IPS-NIHi7 (cell line): ENCODE measurements at regions not wholly inside any gene's neighbourhood (a gene's known extent, or its start where the extent isn't known, plus 50 kb on each side); places are given as distances from the start of the nearest gene placed in this dataset.

Experiments
- DNase-seq: peaks from one replicate; pipeline ENCODE4 v3.0.0; 2012; ENCODE audit warnings: mixed read lengths; ENCODE audit errors: extremely low spot score

- DNase-seq, result no peak
Measured at GRCh38 chr4:171162478-171162877, 650.7 kb upstream of the GALNTL6 start.

DNA sequence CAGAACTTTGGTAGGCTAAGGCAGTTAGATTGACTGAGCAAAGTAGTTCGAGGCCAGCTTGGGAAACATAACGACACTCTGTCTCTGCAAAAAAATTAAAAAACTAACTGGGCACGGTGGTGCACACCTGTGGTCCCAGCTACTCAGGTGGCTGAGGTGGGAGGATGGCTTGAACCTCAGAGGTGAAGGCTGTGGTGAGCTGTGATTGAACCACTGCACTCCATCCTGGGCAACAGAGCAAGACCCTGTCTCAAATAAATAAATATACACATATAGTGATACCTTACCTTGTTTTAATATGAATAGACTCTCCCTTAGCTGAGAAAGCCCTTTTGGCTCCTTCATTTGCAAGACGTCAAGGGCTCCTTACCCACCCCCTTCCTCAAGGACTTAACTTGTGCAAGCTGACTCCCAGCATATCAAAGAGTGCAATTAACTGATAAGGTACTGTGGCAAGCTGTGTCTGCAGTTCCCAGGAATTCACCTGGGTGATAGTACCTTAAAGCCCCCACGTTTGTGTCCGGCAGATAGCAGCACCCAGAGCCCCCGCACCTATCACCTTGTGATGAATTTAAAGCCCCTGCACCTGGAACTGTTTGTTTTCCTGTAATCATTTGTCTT is 655.6 kb upstream of the GALNTL6 start:
- DNase-seq, result no peak

DNA sequence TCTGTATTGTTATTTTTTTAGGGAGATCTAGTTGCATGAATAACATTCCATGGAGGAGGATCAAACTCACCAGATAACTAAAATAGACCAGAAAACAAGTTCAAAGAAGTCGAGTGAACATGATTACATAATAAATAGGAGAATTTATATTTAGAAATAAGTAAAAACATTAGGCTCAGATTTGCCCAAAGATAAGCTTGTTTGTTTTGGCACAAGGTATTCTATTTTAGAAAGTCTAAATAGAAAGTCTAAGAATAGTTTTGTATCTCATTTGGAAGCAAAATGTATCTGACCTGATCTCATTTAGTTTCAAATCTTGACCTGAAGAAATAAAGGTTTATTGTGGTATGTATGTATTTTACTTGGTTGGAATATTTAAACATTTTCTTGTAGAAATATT is 670.6 kb upstream of the GALNTL6 start:
- no peak for DNase-seq

GRCh38 chr4:171142045-171142444 is 671.2 kb upstream of the GALNTL6 start:
- no peak for DNase-seq

DNA sequence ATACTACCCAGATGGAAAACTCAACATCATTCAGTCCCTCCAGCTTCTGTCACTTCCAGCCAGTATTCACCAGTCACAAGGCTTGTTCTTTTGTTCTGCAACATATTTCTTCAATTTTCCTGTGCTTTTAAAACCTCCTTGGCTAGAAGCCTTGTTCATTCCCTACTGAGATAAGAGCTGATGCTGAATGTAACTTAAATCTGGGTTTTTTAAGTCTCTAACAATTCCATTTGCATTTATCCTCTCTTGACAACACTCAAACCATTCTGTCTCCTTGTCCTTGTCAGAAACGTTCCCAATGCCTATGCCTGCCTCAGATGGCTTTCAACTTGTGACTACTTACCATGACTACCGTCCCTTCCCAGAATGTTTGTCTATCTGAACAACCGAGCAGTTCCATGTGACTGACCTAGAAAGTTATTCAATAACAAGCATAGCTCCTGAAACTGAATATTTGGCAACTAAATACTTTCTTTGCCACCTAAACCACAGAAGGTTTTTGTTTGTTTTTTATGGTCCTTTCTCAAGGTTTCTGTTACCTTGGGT is 682.9 kb upstream of the GALNTL6 start:
- DNase-seq, result no peak

GRCh38 chr4:171118091-171118490 is 695.1 kb upstream of the GALNTL6 start:
- no peak for DNase-seq

DNA sequence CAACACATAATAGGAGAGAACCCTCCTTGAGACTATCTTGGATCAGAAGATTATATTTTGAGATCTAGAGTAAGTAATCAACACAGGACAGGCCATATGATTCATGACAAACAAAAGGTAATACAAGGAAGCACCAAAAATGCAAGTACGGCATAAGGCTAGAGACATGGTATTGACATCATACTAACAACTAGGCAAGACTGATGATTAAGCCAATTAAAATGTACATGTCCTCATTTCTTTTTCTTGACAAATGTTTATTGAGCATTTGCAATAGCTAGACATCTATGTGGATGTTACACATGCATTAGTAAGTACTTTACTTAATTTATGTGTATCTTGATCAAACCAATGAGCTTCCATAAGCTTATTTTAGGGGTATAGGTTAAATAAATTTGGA is 695.7 kb upstream of the GALNTL6 start:
- DNase-seq, result no peak

GRCh38 chr4:171101845-171102244 is 711.4 kb upstream of the GALNTL6 start:
- DNase-seq, result no peak

GRCh38 chr4:171087089-171087488 is 726.1 kb upstream of the GALNTL6 start:
- no peak for DNase-seq

DNA sequence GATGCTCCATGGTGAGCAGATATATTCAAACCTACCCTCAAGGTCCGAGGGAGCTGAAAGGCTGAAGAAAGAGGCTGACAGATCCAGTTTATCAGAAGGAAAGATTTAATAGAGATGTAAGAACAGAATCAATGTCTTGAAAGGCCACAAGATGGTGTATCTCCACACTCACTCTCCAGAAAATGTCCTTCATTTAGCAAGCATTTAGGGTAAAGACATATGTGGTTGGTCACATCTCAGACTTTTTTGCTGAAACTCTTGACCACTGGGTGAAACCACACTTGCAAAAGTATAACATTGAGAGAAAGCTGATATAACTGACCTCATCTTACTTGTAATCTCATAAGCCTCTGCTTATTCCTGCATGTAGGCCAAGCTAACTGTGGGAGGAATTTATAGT is 745.8 kb upstream of the GALNTL6 start:
- no peak for DNase-seq

- DNase-seq, result no peak
Measured at GRCh38 chr4:171049380-171049779, 763.8 kb upstream of the GALNTL6 start.

DNA sequence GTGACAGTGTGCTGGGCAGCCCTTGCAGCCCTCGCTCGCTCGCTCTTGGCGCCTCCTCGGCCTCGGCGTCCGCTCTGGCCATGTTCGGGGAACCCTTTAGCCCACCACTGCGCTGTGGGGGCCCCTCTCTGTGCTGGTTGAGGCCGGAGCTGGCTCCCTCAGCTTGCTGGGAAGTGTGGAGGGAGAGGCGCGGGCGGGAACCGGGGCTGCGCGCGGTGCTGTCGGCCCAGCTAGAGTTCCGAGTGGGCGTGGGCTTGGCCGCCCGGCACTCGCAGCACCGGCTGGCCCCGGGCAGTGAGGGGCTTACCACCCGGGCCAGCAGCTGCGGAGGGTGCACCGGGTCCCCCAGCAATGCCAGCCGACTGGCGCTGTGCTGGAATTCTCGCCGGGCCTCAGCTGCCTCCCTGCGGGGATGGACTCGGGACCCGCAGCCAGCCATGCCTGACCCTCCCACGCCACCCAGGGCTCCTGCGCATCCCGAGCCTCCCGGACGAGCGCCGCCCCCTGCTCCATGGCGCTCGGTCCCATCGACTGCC is 770.1 kb upstream of the GALNTL6 start:
- DNase-seq, result no peak

DNA sequence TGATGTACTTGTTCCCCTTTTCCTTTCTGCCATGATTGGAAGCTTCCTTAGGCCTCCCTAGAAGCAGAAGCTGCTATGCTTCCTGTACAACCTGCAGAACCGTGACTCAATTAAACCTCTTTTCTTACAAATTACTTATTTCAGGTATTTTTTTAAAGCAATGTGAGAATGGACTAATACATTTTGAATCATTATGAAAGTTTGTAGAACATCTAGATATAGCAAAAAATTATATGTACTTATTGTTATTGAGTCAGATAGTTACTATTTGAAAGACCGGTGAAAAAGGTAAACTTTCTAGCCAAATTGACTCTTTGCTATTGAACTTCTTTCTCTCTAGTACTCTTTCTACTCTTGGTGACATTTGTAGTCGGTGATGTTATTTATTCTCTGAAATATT is 777.3 kb upstream of the GALNTL6 start:
- no peak for DNase-seq

DNA sequence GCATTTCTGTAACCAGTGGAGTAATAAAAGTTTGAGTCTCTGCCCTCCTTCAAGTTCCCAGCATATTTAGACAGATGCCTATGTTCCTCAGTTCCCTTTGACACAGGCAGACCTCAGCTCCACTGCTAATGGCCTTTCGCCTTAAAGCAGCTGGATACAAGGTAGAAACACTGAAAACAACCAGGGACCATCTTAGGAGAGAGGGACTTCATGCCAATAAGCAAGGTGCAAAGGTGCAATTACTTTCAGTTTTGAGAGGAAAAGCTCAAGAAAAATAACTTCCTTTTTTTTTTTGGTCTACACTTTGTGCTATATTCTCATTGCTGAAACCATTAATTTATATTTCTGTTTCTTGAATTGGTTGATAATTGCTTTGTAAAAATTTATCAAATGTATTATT is 781.9 kb upstream of the GALNTL6 start:
- DNase-seq, result no peak

DNA sequence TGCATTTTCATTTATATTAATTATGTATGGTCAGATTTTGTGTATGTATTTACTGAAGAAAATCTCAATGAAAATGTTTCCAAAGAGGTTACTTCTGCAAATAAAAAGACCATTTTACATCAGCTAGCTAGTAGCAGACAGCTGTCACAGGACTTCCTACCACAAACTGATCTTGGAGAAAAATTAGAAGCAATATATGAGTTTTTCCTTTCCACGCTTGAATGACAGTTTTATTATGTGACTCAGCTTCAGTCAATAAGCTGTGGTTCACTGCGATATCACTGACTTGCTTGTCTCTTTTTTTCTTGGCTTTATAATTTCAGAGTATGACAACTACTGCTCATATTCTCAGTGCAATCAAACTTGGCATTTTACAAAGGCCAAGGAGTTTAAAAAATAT is 787.4 kb upstream of the GALNTL6 start:
- no peak for DNase-seq

DNA sequence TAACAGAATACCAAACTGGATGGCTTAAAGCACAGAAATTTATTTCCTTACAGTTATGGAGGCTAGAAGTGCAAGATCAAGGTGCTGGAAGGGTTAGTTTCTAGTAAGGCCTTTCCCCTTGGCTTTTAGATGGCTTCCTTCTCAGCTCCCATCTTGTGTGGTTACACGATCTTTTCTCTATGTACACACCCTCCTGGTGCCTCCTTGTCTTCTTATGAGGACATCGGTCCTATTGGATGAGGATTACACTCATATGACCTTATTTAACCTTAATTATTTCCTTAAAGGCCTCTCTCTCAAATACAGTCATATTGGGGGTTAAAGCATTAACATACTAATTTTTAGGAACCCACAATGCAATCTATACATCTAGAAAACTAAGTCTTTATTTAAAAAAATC is 787.9 kb upstream of the GALNTL6 start:
- no peak for DNase-seq

DNA sequence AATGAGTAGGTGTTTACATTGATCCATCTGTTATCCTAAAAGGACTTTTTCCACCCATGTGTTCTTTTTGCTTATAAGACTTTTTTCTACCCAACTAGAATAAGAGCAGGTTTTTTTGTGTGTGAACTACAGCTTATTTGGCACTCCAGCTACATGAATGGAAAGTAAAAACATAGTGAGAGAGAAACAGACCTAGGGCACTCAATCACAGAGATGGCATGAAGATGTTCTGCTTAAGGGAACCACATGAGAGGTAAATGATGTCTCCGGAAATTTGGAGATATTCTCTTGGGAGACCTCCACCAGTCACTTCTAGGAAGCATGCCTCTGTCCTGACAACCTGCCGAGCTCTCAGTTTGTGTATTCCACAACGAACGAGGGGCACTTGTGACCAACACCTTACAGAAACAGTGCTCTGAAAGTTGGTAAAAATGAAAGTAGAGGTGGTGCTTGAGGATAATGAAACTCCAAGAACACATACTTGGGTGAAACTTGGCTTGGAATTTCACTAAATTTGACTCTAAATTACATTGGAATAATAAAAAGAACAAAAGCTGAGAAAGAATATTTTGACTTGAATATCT is 788.4 kb upstream of the GALNTL6 start:
- DNase-seq, result no peak

GRCh38 chr4:171022824-171023230 is 790.4 kb upstream of the GALNTL6 start:
- peak; percentile 19 for DNase-seq

DNA sequence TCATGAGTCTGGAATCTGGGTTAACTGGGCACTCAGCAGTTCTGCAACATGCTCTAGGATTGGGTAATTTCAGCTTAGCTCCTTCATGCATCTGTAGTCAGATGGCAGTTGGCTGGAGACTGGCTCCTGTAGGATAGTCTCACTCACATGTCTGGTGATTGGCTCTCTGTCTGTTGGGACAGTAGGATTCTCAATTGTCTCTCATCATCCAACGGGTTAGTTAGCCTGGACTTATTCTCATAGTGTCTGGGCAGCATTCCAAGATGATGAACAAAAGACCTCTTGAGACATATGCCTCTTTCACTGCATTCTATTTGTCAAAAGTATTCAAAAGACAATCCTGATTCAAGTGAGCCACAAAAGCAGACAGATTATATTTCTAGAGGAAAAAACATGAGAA is 795.6 kb upstream of the GALNTL6 start:
- no peak for DNase-seq

- DNase-seq, result no peak
Measured at GRCh38 chr4:171016145-171016544, 797.1 kb upstream of the GALNTL6 start.

DNA sequence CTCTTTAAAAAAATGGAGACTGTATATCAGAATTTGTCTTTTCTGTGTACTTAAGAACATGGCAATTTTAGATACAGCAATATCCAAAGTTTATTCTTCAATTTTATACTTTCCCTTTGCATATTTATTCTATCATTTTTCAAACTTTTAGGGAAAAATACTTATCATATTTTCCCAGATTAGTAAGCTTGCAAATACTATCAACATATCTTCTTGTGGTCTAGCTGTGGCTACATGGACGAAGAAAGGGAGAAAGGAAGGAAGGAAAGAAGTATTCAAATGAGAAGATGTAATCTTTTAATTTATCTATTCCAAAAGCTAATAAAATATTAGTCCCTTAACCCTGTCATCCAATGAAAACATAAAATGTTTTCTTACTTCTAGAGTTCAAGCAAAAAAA is 797.8 kb upstream of the GALNTL6 start:
- DNase-seq, result no peak

GRCh38 chr4:171007618-171008390 is 805.4 kb upstream of the GALNTL6 start:
- DNase-seq, result peak; percentile 18

DNA sequence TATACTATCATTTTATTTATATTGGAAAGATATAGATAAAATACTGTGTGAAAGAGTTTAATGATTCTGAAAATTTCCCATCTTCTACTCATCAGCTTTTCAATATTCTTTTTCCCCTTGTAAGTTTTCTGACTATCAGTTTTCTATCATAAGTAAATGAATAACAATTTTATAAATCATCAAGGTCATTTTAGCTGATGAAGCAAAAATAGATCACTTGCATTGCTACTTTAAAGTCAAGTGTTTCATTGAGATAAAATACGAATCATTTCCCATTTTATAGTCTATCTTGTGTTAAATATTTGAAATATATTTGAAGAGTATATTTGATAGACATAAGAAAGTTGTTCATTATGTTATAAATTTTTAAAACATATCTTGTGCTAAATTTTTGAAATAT is 811.0 kb upstream of the GALNTL6 start:
- DNase-seq, result no peak
